GM23338 (cell line): ENCODE measurements at regions not wholly inside any gene's neighbourhood (a gene's known extent, or its start where the extent isn't known, plus 50 kb on each side); places are given as distances from the start of the nearest gene placed in this dataset.

Source experiments
- ATAC-seq: fragments of 200-7000 bp; cut with Tn5 transposase; 3 replicates; pipeline ENCODE4 v1.9.1; 2020
- DNase-seq: peaks from one replicate; pipeline ENCODE4 v3.0.0-alpha.2; 2015; ENCODE audit warnings: low spot score
- H2AFZ ChIP-seq: fragments of 200-600 bp; sonication (generic); 2 replicates; pipeline ENCODE4 v1.8.0; 2016; ENCODE audit warnings: antibody characterized with exemption, mild to moderate bottlenecking, moderate library complexity
- H3F3A ChIP-seq: fragments of 200-600 bp; sonication (generic); replicated peaks from 2 replicates; pipeline ENCODE4 v1.8.0; 2017; ENCODE audit warnings: antibody characterized with exemption, mixed run types, low read depth
- H3K27ac ChIP-seq: fragments of 200-600 bp; sonication (generic); 2 replicates; pipeline ENCODE4 v1.6.1; 2016; ENCODE audit warnings: low read depth
- H3K27me3 ChIP-seq: fragments of 200-600 bp; sonication (generic); 2 replicates; pipeline ENCODE4 v1.8.0; 2016; ENCODE audit warnings: mild to moderate bottlenecking, mixed run types, moderate library complexity; ENCODE audit not compliant: insufficient read depth
- H3K36me3 ChIP-seq: fragments of 200-600 bp; sonication (generic); 2 replicates; pipeline ENCODE4 v1.8.0; 2016; ENCODE audit warnings: mild to moderate bottlenecking; ENCODE audit not compliant: insufficient read depth
- H3K4me1 ChIP-seq: fragments of 200-600 bp; sonication (generic); 2 replicates; pipeline ENCODE4 v1.8.0; 2016; ENCODE audit warnings: mild to moderate bottlenecking, moderate library complexity; ENCODE audit not compliant: insufficient read depth
- H3K4me2 ChIP-seq: fragments of 200-600 bp; sonication (generic); 2 replicates; pipeline ENCODE4 v1.7.1; 2017; ENCODE audit warnings: mixed run types
- H3K4me3 ChIP-seq: fragments of 200-600 bp; sonication (generic); 2 replicates; pipeline ENCODE4 v1.6.1; 2016; ENCODE audit warnings: mixed run types
- H3K79me2 ChIP-seq: fragments of 200-600 bp; sonication (generic); replicated peaks from 2 replicates; pipeline ENCODE4 v1.8.0; 2017; ENCODE audit warnings: mild to moderate bottlenecking; ENCODE audit not compliant: insufficient read depth
- H3K9me2 ChIP-seq: fragments of 200-600 bp; sonication (generic); 2 replicates; pipeline ENCODE4 v1.8.0; 2017; ENCODE audit not compliant: insufficient read depth
- H4K20me1 ChIP-seq: fragments of 200-600 bp; sonication (generic); replicated peaks from 2 replicates; pipeline ENCODE4 v1.8.0; 2017; ENCODE audit warnings: mild to moderate bottlenecking; ENCODE audit not compliant: insufficient read depth
- H3K27ac Mint-ChIP-seq: 2 replicates; pipeline ENCODE4 v1.8.0; 2020; ENCODE audit warnings: inconsistent platforms, mild to moderate bottlenecking, moderate library complexity, mixed read lengths
- H3K27me3 Mint-ChIP-seq: 3 replicates; pipeline ENCODE4 v1.8.0; 2022; ENCODE audit warnings: low read depth, mild to moderate bottlenecking, moderate library complexity, mixed read lengths, inconsistent platforms; ENCODE audit not compliant: insufficient read depth, poor library complexity
- H3K36me3 Mint-ChIP-seq: 3 replicates; pipeline ENCODE4 v1.8.0; 2021; ENCODE audit warnings: low read depth, mild to moderate bottlenecking, inconsistent platforms, moderate library complexity, mixed read lengths
- H3K4me1 Mint-ChIP-seq: 3 replicates; pipeline ENCODE4 v1.8.0; 2020; ENCODE audit warnings: mild to moderate bottlenecking, inconsistent platforms, mixed read lengths
- H3K4me3 Mint-ChIP-seq: 3 replicates; pipeline ENCODE4 v1.8.0; 2021; ENCODE audit warnings: moderate library complexity, mild to moderate bottlenecking, inconsistent platforms, mixed read lengths
- H3K9me3 Mint-ChIP-seq: 3 replicates; pipeline ENCODE4 v1.8.0; 2020; ENCODE audit warnings: moderate library complexity, mild to moderate bottlenecking, inconsistent platforms, mixed read lengths
- EZH2phosphoT487 ChIP-seq: fragments of 200-600 bp; sonication (generic); IDR thresholded peaks from one replicate; pipeline ENCODE4 v1.8.1; 2018; ENCODE audit warnings: antibody characterized with exemption; ENCODE audit not compliant: unreplicated experiment
- NANOG ChIP-seq: IDR thresholded peaks from 2 replicates; pipeline ENCODE4 v1.6.1; 2016; ENCODE audit warnings: antibody characterized with exemption, borderline replicate concordance
- POLR2AphosphoS5 ChIP-seq: IDR thresholded peaks from 2 replicates; pipeline ENCODE4 v1.6.1; 2016; ENCODE audit warnings: antibody characterized with exemption, low read depth
- STAT1 ChIP-seq: IDR thresholded peaks from one replicate; pipeline ENCODE4 v1.6.1; 2016; ENCODE audit warnings: antibody characterized with exemption; ENCODE audit not compliant: unreplicated experiment
- ZNF114 ChIP-seq: fragments of 250-450 bp; sonication (Bioruptor Pico); IDR thresholded peaks from 2 replicates; pipeline ENCODE4 v1.5.0; 2020; ENCODE audit warnings: mild to moderate bottlenecking, moderate library complexity
- ZNF331 ChIP-seq: fragments of 250-450 bp; sonication (Bioruptor Pico); IDR thresholded peaks from 2 replicates; pipeline ENCODE4 v1.5.0; 2020; ENCODE audit warnings: low read depth, mild to moderate bottlenecking, moderate library complexity
- TF ChIP-seq, protein P1 (sequence below): IDR thresholded peaks from one replicate; pipeline ENCODE4 v1.6.1; 2018; ENCODE audit warnings: antibody characterized with exemption; ENCODE audit not compliant: unreplicated experiment
- TF ChIP-seq, protein P2 (sequence below): fragments of 250-450 bp; sonication (Bioruptor Pico); IDR thresholded peaks from 2 replicates; pipeline ENCODE4 v1.5.0; 2020; ENCODE audit warnings: mild to moderate bottlenecking, moderate library complexity

DNA sequence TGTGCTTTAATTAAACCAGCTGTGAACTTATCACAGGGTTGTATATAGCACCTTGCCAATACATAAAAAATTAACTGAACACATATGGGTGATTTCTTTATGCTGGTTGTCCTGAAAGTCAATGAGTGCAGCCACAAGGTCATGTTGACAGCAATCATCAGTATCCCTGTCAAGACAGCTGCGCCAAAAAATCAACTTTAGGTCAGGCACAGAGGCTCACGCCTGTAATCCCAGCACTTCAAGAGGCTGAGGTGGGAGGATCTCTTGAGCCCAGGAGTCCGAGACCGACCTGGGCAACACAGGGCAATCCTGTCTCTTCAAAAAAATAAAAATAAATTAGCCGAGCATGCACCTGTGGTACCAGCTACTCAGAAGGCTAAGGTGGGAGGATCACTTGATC lies 707.3 kb downstream of the SI start:
- ATAC-seq (no peak), DNase-seq (no peak)
- H3K9me3 Mint-ChIP-seq: no peaks in the 10 kb centered on the region
- no peaks in the 10 kb centered on the region for H3K27me3 Mint-ChIP-seq
- H3K4me1 Mint-ChIP-seq: no peaks in the 10 kb centered on the region
- TF ChIP-seq, protein P1, sequence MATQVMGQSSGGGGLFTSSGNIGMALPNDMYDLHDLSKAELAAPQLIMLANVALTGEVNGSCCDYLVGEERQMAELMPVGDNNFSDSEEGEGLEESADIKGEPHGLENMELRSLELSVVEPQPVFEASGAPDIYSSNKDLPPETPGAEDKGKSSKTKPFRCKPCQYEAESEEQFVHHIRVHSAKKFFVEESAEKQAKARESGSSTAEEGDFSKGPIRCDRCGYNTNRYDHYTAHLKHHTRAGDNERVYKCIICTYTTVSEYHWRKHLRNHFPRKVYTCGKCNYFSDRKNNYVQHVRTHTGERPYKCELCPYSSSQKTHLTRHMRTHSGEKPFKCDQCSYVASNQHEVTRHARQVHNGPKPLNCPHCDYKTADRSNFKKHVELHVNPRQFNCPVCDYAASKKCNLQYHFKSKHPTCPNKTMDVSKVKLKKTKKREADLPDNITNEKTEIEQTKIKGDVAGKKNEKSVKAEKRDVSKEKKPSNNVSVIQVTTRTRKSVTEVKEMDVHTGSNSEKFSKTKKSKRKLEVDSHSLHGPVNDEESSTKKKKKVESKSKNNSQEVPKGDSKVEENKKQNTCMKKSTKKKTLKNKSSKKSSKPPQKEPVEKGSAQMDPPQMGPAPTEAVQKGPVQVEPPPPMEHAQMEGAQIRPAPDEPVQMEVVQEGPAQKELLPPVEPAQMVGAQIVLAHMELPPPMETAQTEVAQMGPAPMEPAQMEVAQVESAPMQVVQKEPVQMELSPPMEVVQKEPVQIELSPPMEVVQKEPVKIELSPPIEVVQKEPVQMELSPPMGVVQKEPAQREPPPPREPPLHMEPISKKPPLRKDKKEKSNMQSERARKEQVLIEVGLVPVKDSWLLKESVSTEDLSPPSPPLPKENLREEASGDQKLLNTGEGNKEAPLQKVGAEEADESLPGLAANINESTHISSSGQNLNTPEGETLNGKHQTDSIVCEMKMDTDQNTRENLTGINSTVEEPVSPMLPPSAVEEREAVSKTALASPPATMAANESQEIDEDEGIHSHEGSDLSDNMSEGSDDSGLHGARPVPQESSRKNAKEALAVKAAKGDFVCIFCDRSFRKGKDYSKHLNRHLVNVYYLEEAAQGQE: no peak
- Histone ChIP-seq H3K4me2 (no peak overlapping the region), H3K27me3 (no peaks in the 10 kb centered on the region), H4K20me1 (no peaks in the 10 kb centered on the region), H3K9me2 (no peaks in the 10 kb centered on the region), H3K4me1 (no peaks in the 10 kb centered on the region), H3K4me3 (no peak overlapping the region), H3F3A (no peaks in the 10 kb centered on the region), H3K36me3 (no peaks in the 10 kb centered on the region), H3K27ac (no peak overlapping the region), H2AFZ (no peak overlapping the region), H3K79me2 (no peaks in the 10 kb centered on the region)
- H3K27ac Mint-ChIP-seq: no peak overlapping the region
- H3K36me3 Mint-ChIP-seq: no peaks in the 10 kb centered on the region
- no peak overlapping the region for H3K4me3 Mint-ChIP-seq

DNA sequence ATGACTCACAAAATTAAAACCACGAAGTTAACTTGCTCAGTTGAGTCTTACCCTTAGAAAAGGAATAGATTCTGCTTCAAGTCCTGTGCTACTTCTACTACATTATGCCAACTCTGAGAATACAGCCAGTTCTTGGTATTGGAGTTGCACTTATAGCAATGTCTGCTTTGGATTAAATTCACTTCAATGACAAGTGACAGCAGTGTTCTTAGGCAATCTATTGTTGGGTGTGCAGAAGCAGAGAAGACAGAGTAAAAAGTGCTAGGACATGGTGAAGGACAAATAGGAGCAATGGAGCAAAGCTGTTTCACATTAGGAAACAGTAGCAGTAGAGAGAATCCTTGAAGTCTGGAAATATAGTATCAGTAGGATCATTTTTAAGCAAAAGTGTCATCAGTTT lies 713.1 kb downstream of the SI start:
- H3K27me3 Mint-ChIP-seq: peaks cover 1% of the 10 kb centered on the region
- Histone ChIP-seq H3K79me2 (no peaks in the 10 kb centered on the region), H4K20me1 (no peaks in the 10 kb centered on the region), H3K4me3 (no peak overlapping the region), H3K36me3 (no peaks in the 10 kb centered on the region), H3K9me2 (no peaks in the 10 kb centered on the region), H3K4me1 (no peaks in the 10 kb centered on the region), H3F3A (no peaks in the 10 kb centered on the region), H3K27me3 (no peaks in the 10 kb centered on the region), H3K4me2 (no peak overlapping the region), H2AFZ (no peak overlapping the region; the same call in 1 of the 2 replicates), H3K27ac (no peak overlapping the region)
- DNase-seq: no peak
- H3K9me3 Mint-ChIP-seq: no peaks in the 10 kb centered on the region
- H3K4me3 Mint-ChIP-seq: no peak overlapping the region
- no peak for ATAC-seq
- H3K4me1 Mint-ChIP-seq: no peaks in the 10 kb centered on the region; the same call in 2 of the 3 replicates
- no peaks in the 10 kb centered on the region for H3K36me3 Mint-ChIP-seq
- no peak overlapping the region for H3K27ac Mint-ChIP-seq
- TF ChIP-seq ZNF331 (CRISPR knock-in tag): no peak
- TF ChIP-seq, protein P1: no peak
- TF ChIP-seq, protein P2, sequence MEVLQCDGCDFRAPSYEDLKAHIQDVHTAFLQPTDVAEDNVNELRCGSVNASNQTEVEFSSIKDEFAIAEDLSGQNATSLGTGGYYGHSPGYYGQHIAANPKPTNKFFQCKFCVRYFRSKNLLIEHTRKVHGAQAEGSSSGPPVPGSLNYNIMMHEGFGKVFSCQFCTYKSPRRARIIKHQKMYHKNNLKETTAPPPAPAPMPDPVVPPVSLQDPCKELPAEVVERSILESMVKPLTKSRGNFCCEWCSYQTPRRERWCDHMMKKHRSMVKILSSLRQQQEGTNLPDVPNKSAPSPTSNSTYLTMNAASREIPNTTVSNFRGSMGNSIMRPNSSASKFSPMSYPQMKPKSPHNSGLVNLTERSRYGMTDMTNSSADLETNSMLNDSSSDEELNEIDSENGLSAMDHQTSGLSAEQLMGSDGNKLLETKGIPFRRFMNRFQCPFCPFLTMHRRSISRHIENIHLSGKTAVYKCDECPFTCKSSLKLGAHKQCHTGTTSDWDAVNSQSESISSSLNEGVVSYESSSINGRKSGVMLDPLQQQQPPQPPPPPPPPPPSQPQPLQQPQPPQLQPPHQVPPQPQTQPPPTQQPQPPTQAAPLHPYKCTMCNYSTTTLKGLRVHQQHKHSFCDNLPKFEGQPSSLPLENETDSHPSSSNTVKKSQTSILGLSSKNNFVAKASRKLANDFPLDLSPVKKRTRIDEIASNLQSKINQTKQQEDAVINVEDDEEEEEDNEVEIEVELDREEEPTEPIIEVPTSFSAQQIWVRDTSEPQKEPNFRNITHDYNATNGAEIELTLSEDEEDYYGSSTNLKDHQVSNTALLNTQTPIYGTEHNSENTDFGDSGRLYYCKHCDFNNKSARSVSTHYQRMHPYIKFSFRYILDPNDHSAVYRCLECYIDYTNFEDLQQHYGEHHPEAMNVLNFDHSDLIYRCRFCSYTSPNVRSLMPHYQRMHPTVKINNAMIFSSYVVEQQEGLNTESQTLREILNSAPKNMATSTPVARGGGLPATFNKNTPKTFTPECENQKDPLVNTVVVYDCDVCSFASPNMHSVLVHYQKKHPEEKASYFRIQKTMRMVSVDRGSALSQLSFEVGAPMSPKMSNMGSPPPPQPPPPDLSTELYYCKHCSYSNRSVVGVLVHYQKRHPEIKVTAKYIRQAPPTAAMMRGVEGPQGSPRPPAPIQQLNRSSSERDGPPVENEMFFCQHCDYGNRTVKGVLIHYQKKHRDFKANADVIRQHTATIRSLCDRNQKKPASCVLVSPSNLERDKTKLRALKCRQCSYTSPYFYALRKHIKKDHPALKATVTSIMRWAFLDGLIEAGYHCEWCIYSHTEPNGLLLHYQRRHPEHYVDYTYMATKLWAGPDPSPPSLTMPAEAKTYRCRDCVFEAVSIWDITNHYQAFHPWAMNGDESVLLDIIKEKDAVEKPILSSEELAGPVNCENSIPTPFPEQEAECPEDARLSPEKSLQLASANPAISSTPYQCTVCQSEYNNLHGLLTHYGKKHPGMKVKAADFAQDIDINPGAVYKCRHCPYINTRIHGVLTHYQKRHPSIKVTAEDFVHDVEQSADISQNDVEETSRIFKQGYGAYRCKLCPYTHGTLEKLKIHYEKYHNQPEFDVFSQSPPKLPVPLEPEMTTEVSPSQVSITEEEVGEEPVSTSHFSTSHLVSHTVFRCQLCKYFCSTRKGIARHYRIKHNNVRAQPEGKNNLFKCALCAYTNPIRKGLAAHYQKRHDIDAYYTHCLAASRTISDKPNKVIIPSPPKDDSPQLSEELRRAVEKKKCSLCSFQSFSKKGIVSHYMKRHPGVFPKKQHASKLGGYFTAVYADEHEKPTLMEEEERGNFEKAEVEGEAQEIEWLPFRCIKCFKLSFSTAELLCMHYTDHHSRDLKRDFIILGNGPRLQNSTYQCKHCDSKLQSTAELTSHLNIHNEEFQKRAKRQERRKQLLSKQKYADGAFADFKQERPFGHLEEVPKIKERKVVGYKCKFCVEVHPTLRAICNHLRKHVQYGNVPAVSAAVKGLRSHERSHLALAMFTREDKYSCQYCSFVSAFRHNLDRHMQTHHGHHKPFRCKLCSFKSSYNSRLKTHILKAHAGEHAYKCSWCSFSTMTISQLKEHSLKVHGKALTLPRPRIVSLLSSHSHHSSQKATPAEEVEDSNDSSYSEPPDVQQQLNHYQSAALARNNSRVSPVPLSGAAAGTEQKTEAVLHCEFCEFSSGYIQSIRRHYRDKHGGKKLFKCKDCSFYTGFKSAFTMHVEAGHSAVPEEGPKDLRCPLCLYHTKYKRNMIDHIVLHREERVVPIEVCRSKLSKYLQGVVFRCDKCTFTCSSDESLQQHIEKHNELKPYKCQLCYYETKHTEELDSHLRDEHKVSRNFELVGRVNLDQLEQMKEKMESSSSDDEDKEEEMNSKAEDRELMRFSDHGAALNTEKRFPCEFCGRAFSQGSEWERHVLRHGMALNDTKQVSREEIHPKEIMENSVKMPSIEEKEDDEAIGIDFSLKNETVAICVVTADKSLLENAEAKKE: no peak
- no peak for TF ChIP-seq STAT1
- no peak for TF ChIP-seq ZNF114 (CRISPR knock-in tag)
- no peak for TF ChIP-seq POLR2AphosphoS5
- no peak for TF ChIP-seq NANOG
- TF ChIP-seq EZH2phosphoT487: no peak
